ENCODE measurements at regions not wholly inside any gene's neighbourhood (a gene's known extent, or its start where the extent isn't known, plus 50 kb on each side); places are given as distances from the start of the nearest gene placed in this dataset.
"Not testable (repeated sequence)": the region's sequence is repeated elsewhere in the genome, so short reads cannot be mapped to it uniquely, and the experiment has no call there.

- no peaks in the 10 kb centered on the region for H3K36me3 Mint-ChIP-seq
Measured at GRCh38 chr10:65365878-65366277, 1560.0 kb upstream of the LRRTM3 start.

GRCh38 chr10:65367706-65368105 is 1558.1 kb upstream of the LRRTM3 start:
- DNase-seq (ENCODE audit: low spot score in 2 of 2), result no peak

More at GRCh38 chr10:65365878-65366277, 1560.0 kb upstream of the LRRTM3 start:
- Mint-ChIP-seq H3K27ac (no peak overlapping the region), H3K9me3 (peaks cover 14 to 18% of the 10 kb centered on the region in 2 donors)
- DNase-seq (ENCODE audit: low spot score in 2 of 2), result no peak
- no peak for ATAC-seq

GRCh38 chr10:65375528-65375927 is 1550.3 kb upstream of the LRRTM3 start:
- Mint-ChIP-seq H3K36me3 (no peaks in the 10 kb centered on the region), H3K27ac (no peak overlapping the region), H3K9me3 (peaks cover 10 to 17% of the 10 kb centered on the region in 2 donors)
- no peak for DNase-seq (ENCODE audit: low spot score in 2 of 2)
- ATAC-seq, result no peak

More at GRCh38 chr10:65367706-65368105, 1558.1 kb upstream of the LRRTM3 start:
- H3K36me3 Mint-ChIP-seq, result no peaks in the 10 kb centered on the region
- H3K9me3 Mint-ChIP-seq, result peaks cover 10 to 14% of the 10 kb centered on the region in 2 donors
- ATAC-seq, result no peak
- no peak overlapping the region for H3K27ac Mint-ChIP-seq

- no peak overlapping the region for H3K27ac Mint-ChIP-seq
- DNase-seq (ENCODE audit: low spot score in 2 of 2) (no peak), ATAC-seq (no peak)
- H3K9me3 Mint-ChIP-seq, result peaks cover 10 to 17% of the 10 kb centered on the region in 2 donors
- H3K36me3 Mint-ChIP-seq, result no peaks in the 10 kb centered on the region
Measured at GRCh38 chr10:65377687-65378086, 1548.1 kb upstream of the LRRTM3 start.

GRCh38 chr10:65394502-65395297 is 1531.1 kb upstream of the LRRTM3 start:
- Mint-ChIP-seq H3K36me3 (no peaks in the 10 kb centered on the region), H3K9me3 (peaks cover 15 to 22% of the 10 kb centered on the region in 2 donors)
- ATAC-seq, result peak in 1 of 2 donors; percentile 64

GRCh38 chr10:65395631-65396030 is 1530.2 kb upstream of the LRRTM3 start:
- Mint-ChIP-seq H3K27ac (no peak overlapping the region), H3K9me3 (peaks cover 15 to 22% of the 10 kb centered on the region in 2 donors), H3K36me3 (no peaks in the 10 kb centered on the region)
- DNase-seq (ENCODE audit: low spot score in 2 of 2) (no peak), ATAC-seq (no peak)

More at GRCh38 chr10:65394502-65395297, 1531.1 kb upstream of the LRRTM3 start:
- no peak for DNase-seq (ENCODE audit: low spot score in 2 of 2)
- H3K27ac Mint-ChIP-seq, result no peak overlapping the region

- no peak for DNase-seq (ENCODE audit: low spot score in 2 of 2)
- Mint-ChIP-seq H3K27ac (no peak overlapping the region), H3K36me3 (no peaks in the 10 kb centered on the region), H3K9me3 (peaks cover 15 to 22% of the 10 kb centered on the region in 2 donors)
- ATAC-seq, result no peak
Measured at GRCh38 chr10:65396997-65397396, 1528.8 kb upstream of the LRRTM3 start.

GRCh38 chr10:65408401-65408800 is 1517.4 kb upstream of the LRRTM3 start:
- Mint-ChIP-seq H3K9me3 (peaks cover 3 to 5% of the 10 kb centered on the region in 2 donors), H3K36me3 (no peaks in the 10 kb centered on the region), H3K27ac (no peak overlapping the region)
- DNase-seq (ENCODE audit: low spot score in 2 of 2) (no peak), ATAC-seq (no peak)

GRCh38 chr10:65413001-65413400 is 1512.8 kb upstream of the LRRTM3 start:
- H3K9me3 Mint-ChIP-seq, result peaks cover 4 to 9% of the 10 kb centered on the region in 2 donors
- ATAC-seq (no peak), DNase-seq (ENCODE audit: low spot score in 2 of 2) (no peak)
- no peaks in the 10 kb centered on the region for H3K36me3 Mint-ChIP-seq
- no peak overlapping the region for H3K27ac Mint-ChIP-seq

GRCh38 chr10:65415318-65415717 is 1510.5 kb upstream of the LRRTM3 start:
- Mint-ChIP-seq H3K27ac (no peak overlapping the region), H3K9me3 (peaks cover 4 to 13% of the 10 kb centered on the region in 2 donors), H3K36me3 (no peaks in the 10 kb centered on the region)
- DNase-seq (ENCODE audit: low spot score in 2 of 2) (no peak), ATAC-seq (no peak)

- no peaks in the 10 kb centered on the region for H3K36me3 Mint-ChIP-seq
- ATAC-seq, result no peak
- no peak overlapping the region for H3K27ac Mint-ChIP-seq
- peaks cover 4 to 15% of the 10 kb centered on the region in 2 donors for H3K9me3 Mint-ChIP-seq
- DNase-seq (ENCODE audit: low spot score in 2 of 2), result no peak
Measured at GRCh38 chr10:65416094-65416493, 1509.7 kb upstream of the LRRTM3 start.

GRCh38 chr10:65419629-65420028 is 1506.2 kb upstream of the LRRTM3 start:
- H3K27ac Mint-ChIP-seq, result no peak overlapping the region
- H3K9me3 Mint-ChIP-seq, result peaks cover 4 to 22% of the 10 kb centered on the region in 2 donors
- ATAC-seq (no peak), DNase-seq (ENCODE audit: low spot score in 2 of 2) (no peak)
- H3K36me3 Mint-ChIP-seq, result no peaks in the 10 kb centered on the region

GRCh38 chr10:65423043-65423442 is 1502.8 kb upstream of the LRRTM3 start:
- ATAC-seq, result no peak
- DNase-seq (ENCODE audit: low spot score in 2 of 2), result no peak
- peaks cover 4 to 20% of the 10 kb centered on the region in 2 donors for H3K9me3 Mint-ChIP-seq
- no peak overlapping the region for H3K27ac Mint-ChIP-seq
- no peaks in the 10 kb centered on the region for H3K36me3 Mint-ChIP-seq

GRCh38 chr10:65429381-65429780 is 1496.5 kb upstream of the LRRTM3 start:
- not testable (repeated sequence) for DNase-seq (ENCODE audit: low spot score in 2 of 2); H3K36me3 Mint-ChIP-seq; H3K9me3 Mint-ChIP-seq; H3K27ac Mint-ChIP-seq; ATAC-seq

GRCh38 chr10:65430979-65431378 is 1494.9 kb upstream of the LRRTM3 start:
- ATAC-seq, result no peak
- peaks cover 0 to 3% of the 10 kb centered on the region in 2 donors for H3K9me3 Mint-ChIP-seq
- no peak overlapping the region for H3K27ac Mint-ChIP-seq
- DNase-seq (ENCODE audit: low spot score in 2 of 2), result no peak
- H3K36me3 Mint-ChIP-seq, result no peaks in the 10 kb centered on the region

- DNase-seq (ENCODE audit: low spot score in 2 of 2), result no peak
- Mint-ChIP-seq H3K36me3 (no peaks in the 10 kb centered on the region), H3K27ac (no peak overlapping the region)
Measured at GRCh38 chr10:65470986-65471385, 1454.8 kb upstream of the LRRTM3 start.

GRCh38 chr10:65482848-65483247 is 1443.0 kb upstream of the LRRTM3 start:
- no peak overlapping the region for H3K27ac Mint-ChIP-seq
- peaks cover 0 to 4% of the 10 kb centered on the region in 2 donors for H3K36me3 Mint-ChIP-seq
- DNase-seq (ENCODE audit: low spot score in 2 of 2), result no peak
- peaks cover 7 to 14% of the 10 kb centered on the region in 2 donors for H3K9me3 Mint-ChIP-seq
- ATAC-seq, result no peak

More at GRCh38 chr10:65470986-65471385, 1454.8 kb upstream of the LRRTM3 start:
- peaks cover 20% of the 10 kb centered on the region in 2 donors for H3K9me3 Mint-ChIP-seq
- no peak for ATAC-seq

GRCh38 chr10:65491799-65492198 is 1434.0 kb upstream of the LRRTM3 start:
- peaks cover 4 to 5% of the 10 kb centered on the region in 2 donors for H3K9me3 Mint-ChIP-seq
- ATAC-seq, result no peak
- no peaks in the 10 kb centered on the region for H3K36me3 Mint-ChIP-seq
- H3K27ac Mint-ChIP-seq, result no peak overlapping the region
- DNase-seq (ENCODE audit: low spot score in 2 of 2), result no peak
